SH-SY5Y (cell line): ENCODE measurements at regions not wholly inside any gene's neighbourhood (a gene's known extent, or its start where the extent isn't known, plus 50 kb on each side); places are given as distances from the start of the nearest gene placed in this dataset.

Experiments used
- GATA2 ChIP-seq: IDR thresholded peaks from 2 replicates; pipeline ENCODE4 v1.6.1; 2011; ENCODE audit warnings: mild to moderate bottlenecking, low read depth, low read length
- GATA3 ChIP-seq: IDR thresholded peaks from 2 replicates; pipeline ENCODE4 v1.6.1; 2011; ENCODE audit warnings: low read depth, mild to moderate bottlenecking, low read length, moderate library complexity

DNA sequence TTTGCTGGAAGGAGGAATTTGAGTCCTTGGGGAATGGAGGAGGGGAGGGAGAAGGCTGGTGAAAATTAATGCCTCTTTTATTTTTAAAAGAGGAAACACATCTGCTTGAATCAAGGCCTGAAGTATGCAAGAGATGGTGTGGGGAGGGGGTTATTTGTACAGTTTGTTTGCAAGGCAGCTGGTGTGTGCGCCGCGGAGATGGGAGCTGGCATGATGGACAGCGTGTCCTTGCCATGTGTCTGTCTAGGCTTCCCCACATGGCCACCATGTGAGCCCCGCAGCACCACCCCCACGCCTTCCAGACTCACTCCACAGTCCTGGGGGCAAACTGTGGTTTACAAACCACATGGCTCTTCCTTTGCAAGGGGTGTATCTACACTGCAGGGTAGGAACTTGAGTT lies 154.8 kb upstream of the APCDD1 start:
- TF ChIP-seq GATA2 (no peak), GATA3 (no peak)
